Stimulated activated CD8-positive, alpha-beta memory T cell treated with anti-CD3 and anti-CD28 coated beads, Interleukin-7, amount 100 ng/mL, for 4 hours (primary cell): ENCODE measurements at regions not wholly inside any gene's neighbourhood (a gene's known extent, or its start where the extent isn't known, plus 50 kb on each side); places are given as distances from the start of the nearest gene placed in this dataset.

Experiments
- DNase-seq, 2 donors: peaks; one replicate each; pipeline ENCODE4 v3.0.0-alpha.2; 2020; ENCODE audit warnings: low read depth in 2 of 2

- no peak for DNase-seq
Observed at GRCh38 chr2:34107811-34108210, 508.7 kb upstream of the FAM98A start.

- no peak for DNase-seq
Observed at GRCh38 chr2:34105006-34105767, 506.1 kb upstream of the FAM98A start.

- no peak for DNase-seq
Observed at GRCh38 chr2:34104601-34105000, 505.5 kb upstream of the FAM98A start.

GRCh38 chr2:34103437-34103836 lies 504.3 kb upstream of the FAM98A start:
- DNase-seq = no peak

- no peak for DNase-seq
Observed at GRCh38 chr2:34102339-34102738, 503.2 kb upstream of the FAM98A start.

GRCh38 chr2:34099377-34099776 lies 500.3 kb upstream of the FAM98A start:
- DNase-seq = no peak

- no peak for DNase-seq
Observed at GRCh38 chr2:34098256-34098655, 499.2 kb upstream of the FAM98A start.

GRCh38 chr2:34096562-34097171 lies 497.6 kb upstream of the FAM98A start:
- DNase-seq = no peak

GRCh38 chr2:34093790-34094189 lies 494.7 kb upstream of the FAM98A start:
- no peak for DNase-seq

- no peak for DNase-seq
Observed at GRCh38 chr2:34070196-34070595, 471.1 kb upstream of the FAM98A start.

GRCh38 chr2:34069604-34070003 lies 470.5 kb upstream of the FAM98A start:
- no peak for DNase-seq

- DNase-seq = no peak
Observed at GRCh38 chr2:34050413-34050812, 451.3 kb upstream of the FAM98A start.

- DNase-seq = no peak
Observed at GRCh38 chr2:34045101-34045655, 446.1 kb upstream of the FAM98A start.

- no peak for DNase-seq
Observed at GRCh38 chr2:34037886-34038285, 438.8 kb upstream of the FAM98A start.

- no peak for DNase-seq
Observed at GRCh38 chr2:34037157-34037556, 438.1 kb upstream of the FAM98A start.

- no peak for DNase-seq
Observed at GRCh38 chr2:34031097-34031496, 432.0 kb upstream of the FAM98A start.

- no peak for DNase-seq
Observed at GRCh38 chr2:34030273-34030672, 431.2 kb upstream of the FAM98A start.

- DNase-seq = no peak
Observed at GRCh38 chr2:34029073-34029472, 430.0 kb upstream of the FAM98A start.

GRCh38 chr2:34025196-34025595 lies 426.1 kb upstream of the FAM98A start:
- DNase-seq = no peak

- DNase-seq = no peak
Observed at GRCh38 chr2:34012715-34013302, 413.7 kb upstream of the FAM98A start.

GRCh38 chr2:34011684-34012083 lies 412.6 kb upstream of the FAM98A start:
- no peak for DNase-seq

- no peak for DNase-seq
Observed at GRCh38 chr2:34005901-34006300, 406.8 kb upstream of the FAM98A start.

- no peak for DNase-seq
Observed at GRCh38 chr2:34004936-34005335, 405.8 kb upstream of the FAM98A start.
